ENCODE measurements at regions not wholly inside any gene's neighbourhood (a gene's known extent, or its start where the extent isn't known, plus 50 kb on each side); places are given as distances from the start of the nearest gene placed in this dataset.

DNA sequence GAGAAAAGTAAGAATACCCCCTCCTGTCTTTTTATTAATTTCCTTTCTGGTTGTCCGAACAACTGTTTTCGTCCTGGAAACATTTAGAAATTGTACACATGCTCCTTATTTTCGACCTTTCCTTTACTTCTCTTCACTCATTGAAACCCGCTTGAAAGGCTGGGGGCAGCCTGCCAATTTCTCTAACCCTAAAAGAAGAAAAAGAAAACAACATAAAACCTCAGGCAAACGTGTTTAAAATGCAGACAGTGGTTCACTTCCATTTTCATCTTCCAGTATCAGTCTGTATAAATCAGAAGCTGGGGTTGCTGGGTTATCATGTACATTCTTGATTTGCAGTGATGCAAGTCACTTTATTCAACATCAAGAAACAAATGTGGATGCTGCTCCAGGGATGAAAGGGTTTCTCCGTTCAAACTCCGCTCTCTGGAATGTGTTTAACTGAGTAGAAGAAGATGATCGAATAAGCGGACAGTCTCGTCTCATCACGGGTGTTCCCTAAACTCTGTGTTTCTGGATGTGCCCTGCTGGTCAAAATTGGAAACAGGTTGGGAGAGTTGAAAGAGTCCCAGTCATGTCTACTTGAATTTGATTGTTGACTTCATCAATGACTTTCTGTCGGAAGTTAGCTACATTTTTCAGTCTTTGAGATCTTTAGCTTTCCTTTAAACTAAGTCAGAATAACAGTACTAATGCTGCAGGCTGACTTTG is 1042.2 kb downstream of the BCL11B start:
- TF ChIP-seq, protein P1, sequence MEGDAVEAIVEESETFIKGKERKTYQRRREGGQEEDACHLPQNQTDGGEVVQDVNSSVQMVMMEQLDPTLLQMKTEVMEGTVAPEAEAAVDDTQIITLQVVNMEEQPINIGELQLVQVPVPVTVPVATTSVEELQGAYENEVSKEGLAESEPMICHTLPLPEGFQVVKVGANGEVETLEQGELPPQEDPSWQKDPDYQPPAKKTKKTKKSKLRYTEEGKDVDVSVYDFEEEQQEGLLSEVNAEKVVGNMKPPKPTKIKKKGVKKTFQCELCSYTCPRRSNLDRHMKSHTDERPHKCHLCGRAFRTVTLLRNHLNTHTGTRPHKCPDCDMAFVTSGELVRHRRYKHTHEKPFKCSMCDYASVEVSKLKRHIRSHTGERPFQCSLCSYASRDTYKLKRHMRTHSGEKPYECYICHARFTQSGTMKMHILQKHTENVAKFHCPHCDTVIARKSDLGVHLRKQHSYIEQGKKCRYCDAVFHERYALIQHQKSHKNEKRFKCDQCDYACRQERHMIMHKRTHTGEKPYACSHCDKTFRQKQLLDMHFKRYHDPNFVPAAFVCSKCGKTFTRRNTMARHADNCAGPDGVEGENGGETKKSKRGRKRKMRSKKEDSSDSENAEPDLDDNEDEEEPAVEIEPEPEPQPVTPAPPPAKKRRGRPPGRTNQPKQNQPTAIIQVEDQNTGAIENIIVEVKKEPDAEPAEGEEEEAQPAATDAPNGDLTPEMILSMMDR (IDR thresholded peaks at IDR 0.05; ENCODE audit: low read depth, low read length), result no peak
- Histone ChIP-seq H3K4me3 (ENCODE audit: low read depth, low read length) (no peak overlapping the region), H3K27me3 (ENCODE audit: control insufficient read depth, insufficient read depth, low read length) (no peaks in the 10 kb centered on the region), H3K27ac (ENCODE audit: low read depth, low read length) (no peak overlapping the region), H3K9me3 (ENCODE audit: control insufficient read depth, insufficient read depth, low read length) (peaks cover 38% of the 10 kb centered on the region)
- CTCF ChIA-PET, result no interaction called here
- DNase-seq (ENCODE audit: low read depth, low spot score), result no peak
- POLR2A ChIA-PET, result no interaction called here

DNA sequence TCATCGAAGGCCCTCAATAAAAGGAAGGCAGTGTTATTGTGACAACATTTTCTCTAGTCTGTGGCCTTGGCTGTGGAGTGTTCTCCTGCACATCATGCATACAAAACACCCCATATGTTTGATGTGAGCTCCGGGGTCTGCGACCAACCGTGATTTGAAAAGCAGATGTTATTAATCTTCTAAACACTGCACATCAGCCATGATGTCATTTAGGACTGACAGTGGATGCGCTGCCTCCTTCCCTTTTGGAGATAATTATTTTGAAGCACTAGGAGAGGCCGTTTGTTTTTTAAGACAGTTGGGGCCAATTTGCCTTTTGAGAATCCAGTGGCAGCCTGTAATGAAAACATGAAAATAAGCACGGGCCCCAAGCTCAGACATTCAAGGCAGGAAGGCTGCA is 1041.6 kb downstream of the BCL11B start:
- TF ChIP-seq, protein P1 (IDR thresholded peaks at IDR 0.05; ENCODE audit: low read depth, low read length), result no peak
- peaks cover 37% of the 10 kb centered on the region for H3K9me3 ChIP-seq (ENCODE audit: control insufficient read depth, insufficient read depth, low read length)
- no peak for DNase-seq (ENCODE audit: low read depth, low spot score)
- no peak overlapping the region for H3K4me3 ChIP-seq (ENCODE audit: low read depth, low read length)
- POLR2A ChIA-PET, result no interaction called here
- CTCF ChIA-PET, result no interaction called here
- H3K27me3 ChIP-seq (ENCODE audit: control insufficient read depth, insufficient read depth, low read length), result no peaks in the 10 kb centered on the region
- no peak overlapping the region for H3K27ac ChIP-seq (ENCODE audit: low read depth, low read length)

DNA sequence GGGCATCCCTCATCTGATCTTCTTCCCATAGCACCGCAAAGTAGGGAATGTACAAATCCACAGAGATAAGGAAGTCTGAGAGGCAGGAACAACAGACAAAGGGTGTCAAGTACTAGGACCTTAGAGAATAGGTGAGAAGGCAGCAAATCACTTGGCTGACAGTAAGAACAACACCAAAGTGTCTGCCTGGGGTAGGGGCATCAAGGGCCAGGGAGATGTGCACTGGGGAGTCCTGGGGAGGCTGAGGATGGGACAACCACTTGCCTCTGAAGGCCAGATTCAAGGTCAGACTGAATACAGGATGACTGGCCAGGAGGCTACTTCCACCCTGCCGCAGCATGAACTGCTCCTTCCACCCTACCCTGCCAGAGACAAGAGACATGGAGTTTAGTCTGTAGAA is 1040.8 kb downstream of the BCL11B start:
- H3K27me3 ChIP-seq (ENCODE audit: control insufficient read depth, insufficient read depth, low read length), result no peaks in the 10 kb centered on the region
- CTCF ChIA-PET, result no interaction called here
- H3K4me3 ChIP-seq (ENCODE audit: low read depth, low read length), result no peak overlapping the region
- TF ChIP-seq, protein P1 (IDR thresholded peaks at IDR 0.05; ENCODE audit: low read depth, low read length), result no peak
- no peak for DNase-seq (ENCODE audit: low read depth, low spot score)
- peaks cover 40% of the 10 kb centered on the region for H3K9me3 ChIP-seq (ENCODE audit: control insufficient read depth, insufficient read depth, low read length)
- no peak overlapping the region for H3K27ac ChIP-seq (ENCODE audit: low read depth, low read length)
- POLR2A ChIA-PET, result no interaction called here

DNA sequence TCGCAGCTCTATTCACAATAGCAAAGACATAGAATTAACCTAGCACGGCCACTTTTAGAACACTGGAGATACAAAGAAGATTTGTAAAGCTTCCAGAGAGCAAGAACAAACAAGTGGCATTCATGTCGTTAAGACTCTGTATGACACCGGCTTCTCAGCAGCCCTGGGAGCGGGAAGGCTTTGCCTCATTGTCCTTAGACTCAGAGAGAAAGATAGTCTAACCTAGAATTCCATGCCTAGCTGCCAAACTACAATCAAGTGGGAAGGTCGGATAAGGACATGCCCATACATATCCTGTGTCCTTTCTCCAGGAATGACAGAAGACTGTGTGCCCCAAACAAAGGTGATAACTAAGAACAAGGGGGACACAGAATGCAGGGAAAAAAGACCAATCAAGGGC is 1038.3 kb downstream of the BCL11B start:
- H3K27me3 ChIP-seq (ENCODE audit: control insufficient read depth, insufficient read depth, low read length), result no peaks in the 10 kb centered on the region
- H3K4me3 ChIP-seq (ENCODE audit: low read depth, low read length), result no peak overlapping the region
- no peak for DNase-seq (ENCODE audit: low read depth, low spot score)
- H3K9me3 ChIP-seq (ENCODE audit: control insufficient read depth, insufficient read depth, low read length), result peaks cover 32% of the 10 kb centered on the region
- ChIA-PET POLR2A (no interaction called here), CTCF (no interaction called here)
- no peak overlapping the region for H3K27ac ChIP-seq (ENCODE audit: low read depth, low read length)
- TF ChIP-seq, protein P1 (IDR thresholded peaks at IDR 0.05; ENCODE audit: low read depth, low read length), result no peak

DNA sequence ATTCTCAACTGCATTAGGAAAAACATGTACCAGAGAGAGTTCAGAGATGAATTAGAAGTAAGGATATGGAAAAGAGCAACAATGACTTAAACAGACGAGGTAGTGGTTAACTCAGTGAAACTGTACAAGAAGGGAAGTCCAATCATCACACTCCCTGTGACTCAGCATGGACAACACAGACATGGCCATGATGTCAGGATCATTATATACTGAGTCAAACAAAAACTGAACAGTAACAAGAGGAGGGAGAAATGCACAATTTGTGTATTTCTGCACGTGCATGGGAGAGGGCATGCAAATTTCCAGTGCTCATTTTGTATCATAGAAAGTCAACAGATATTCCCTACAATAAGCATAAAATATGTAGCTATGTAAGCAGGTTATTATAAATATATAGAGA is 1037.8 kb downstream of the BCL11B start:
- no peak overlapping the region for H3K27ac ChIP-seq (ENCODE audit: low read depth, low read length)
- no peaks in the 10 kb centered on the region for H3K27me3 ChIP-seq (ENCODE audit: control insufficient read depth, insufficient read depth, low read length)
- peaks cover 32% of the 10 kb centered on the region for H3K9me3 ChIP-seq (ENCODE audit: control insufficient read depth, insufficient read depth, low read length)
- no peak overlapping the region for H3K4me3 ChIP-seq (ENCODE audit: low read depth, low read length)
- CTCF ChIA-PET, result no interaction called here
- POLR2A ChIA-PET, result no interaction called here
- TF ChIP-seq, protein P1 (IDR thresholded peaks at IDR 0.05; ENCODE audit: low read depth, low read length), result no peak
- DNase-seq (ENCODE audit: low read depth, low spot score), result no peak

Measured in AG04450 (cell line).